VCaP (cell line): ENCODE measurements at regions not wholly inside any gene's neighbourhood (a gene's known extent, or its start where the extent isn't known, plus 50 kb on each side); places are given as distances from the start of the nearest gene placed in this dataset.
"Not testable (repeated sequence)": the region's sequence is repeated elsewhere in the genome, so short reads cannot be mapped to it uniquely, and the experiment has no call there.

ENCODE experiments used
- H3K27ac ChIP-seq: fragments of 450-650 bp; 2 replicates; pipeline ENCODE4 v1.5.1; 2017
- TF ChIP-seq, protein P1 (sequence below): fragments of 450-650 bp; conservative IDR thresholded peaks from 2 replicates; pipeline ENCODE4 v1.5.1; 2017; ENCODE audit warnings: mild to moderate bottlenecking, moderate library complexity

DNA sequence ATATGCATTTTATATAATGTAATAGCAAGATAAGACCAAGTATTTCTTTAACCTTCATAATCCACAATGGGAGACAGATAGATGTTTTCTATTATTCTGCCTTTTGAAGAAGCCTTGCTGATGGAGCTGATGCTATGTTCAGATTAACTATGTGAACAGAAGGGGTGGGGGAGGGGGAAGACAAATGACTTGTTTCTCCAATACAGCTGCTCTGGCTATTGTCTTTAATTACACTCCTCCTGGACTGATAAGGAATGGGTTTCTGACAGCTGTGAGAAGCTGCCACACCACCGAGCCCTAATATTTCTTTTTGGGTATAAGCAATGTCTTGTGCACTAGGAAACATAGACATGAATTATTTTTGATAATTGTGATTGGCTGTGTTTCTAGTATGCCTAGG is 62.0 kb downstream of the CAVIN4 start:
- H3K27ac ChIP-seq = no peak overlapping the region
- TF ChIP-seq, protein P1, sequence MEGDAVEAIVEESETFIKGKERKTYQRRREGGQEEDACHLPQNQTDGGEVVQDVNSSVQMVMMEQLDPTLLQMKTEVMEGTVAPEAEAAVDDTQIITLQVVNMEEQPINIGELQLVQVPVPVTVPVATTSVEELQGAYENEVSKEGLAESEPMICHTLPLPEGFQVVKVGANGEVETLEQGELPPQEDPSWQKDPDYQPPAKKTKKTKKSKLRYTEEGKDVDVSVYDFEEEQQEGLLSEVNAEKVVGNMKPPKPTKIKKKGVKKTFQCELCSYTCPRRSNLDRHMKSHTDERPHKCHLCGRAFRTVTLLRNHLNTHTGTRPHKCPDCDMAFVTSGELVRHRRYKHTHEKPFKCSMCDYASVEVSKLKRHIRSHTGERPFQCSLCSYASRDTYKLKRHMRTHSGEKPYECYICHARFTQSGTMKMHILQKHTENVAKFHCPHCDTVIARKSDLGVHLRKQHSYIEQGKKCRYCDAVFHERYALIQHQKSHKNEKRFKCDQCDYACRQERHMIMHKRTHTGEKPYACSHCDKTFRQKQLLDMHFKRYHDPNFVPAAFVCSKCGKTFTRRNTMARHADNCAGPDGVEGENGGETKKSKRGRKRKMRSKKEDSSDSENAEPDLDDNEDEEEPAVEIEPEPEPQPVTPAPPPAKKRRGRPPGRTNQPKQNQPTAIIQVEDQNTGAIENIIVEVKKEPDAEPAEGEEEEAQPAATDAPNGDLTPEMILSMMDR = no peak

DNA sequence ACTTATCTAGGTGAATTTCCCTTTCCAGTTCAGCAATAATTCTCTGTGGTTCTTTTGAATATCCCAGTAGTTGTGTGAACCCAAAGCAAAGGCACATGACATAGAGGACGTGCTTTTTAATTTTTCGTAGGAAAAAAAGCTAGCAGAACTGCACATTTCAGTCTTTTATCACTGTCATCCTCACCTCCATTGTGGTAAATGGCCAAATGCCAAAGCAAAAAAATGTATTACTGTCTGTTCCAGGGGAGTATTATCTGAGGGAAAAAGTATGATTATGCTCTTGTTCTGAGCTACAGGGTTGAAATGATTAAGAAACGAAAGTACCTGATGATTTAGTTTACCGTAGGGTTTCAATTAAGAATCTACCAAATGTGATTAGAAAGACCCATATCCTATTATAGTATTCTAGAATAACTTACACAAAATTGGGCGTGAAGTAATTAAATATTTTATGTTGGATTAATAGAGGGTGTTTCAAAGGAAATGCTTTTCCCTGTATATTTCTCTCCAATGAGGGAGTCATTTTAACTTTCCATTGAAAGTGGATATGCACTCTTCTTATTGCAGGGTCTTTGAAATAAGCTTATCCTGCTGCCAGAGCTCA is 62.7 kb downstream of the CAVIN4 start:
- H3K27ac ChIP-seq = no peak overlapping the region

DNA sequence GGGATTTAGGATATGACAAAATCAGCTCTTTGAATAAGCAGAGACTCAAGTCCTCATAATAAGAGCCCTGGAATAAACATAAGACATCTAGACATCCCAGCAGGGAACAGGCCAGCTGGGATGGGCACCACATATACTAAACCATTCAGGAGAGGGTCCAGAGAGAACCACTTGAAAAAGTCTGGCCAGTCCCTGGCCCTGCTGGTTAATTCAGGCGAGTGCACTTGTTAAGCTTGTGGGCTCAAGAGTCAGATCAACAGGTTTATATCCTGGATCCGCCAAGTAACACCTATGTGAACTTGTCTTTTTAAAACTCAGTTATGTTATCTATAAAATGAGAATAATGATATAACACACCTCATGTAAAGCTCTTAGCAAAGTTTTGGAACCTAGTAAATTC is 63.3 kb downstream of the CAVIN4 start:
- no peak overlapping the region for H3K27ac ChIP-seq
- TF ChIP-seq, protein P1 = no peak

More for the DNA sequence above, 62.7 kb downstream of the CAVIN4 start:
- TF ChIP-seq, protein P1 = no peak

DNA sequence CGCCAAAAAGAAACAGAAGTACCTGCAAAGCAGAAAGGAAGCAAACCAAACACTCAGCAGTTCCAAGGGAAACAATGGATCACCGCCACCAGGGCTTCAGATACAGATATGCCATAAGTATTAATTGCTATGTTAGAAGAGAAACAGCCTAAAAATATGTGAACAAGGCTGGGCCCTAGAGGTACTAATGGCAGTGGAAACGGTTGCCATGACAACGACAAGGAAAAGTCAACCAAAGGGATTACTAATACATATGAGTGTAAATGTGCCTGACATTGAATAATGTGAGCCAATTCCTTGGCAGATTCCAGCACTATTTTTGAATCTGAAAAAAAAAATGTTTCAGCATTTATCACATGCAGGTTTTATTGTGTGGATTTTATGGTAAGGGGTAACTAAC is 75.0 kb downstream of the CAVIN4 start:
- TF ChIP-seq, protein P1 = no peak
- no peak overlapping the region for H3K27ac ChIP-seq

DNA sequence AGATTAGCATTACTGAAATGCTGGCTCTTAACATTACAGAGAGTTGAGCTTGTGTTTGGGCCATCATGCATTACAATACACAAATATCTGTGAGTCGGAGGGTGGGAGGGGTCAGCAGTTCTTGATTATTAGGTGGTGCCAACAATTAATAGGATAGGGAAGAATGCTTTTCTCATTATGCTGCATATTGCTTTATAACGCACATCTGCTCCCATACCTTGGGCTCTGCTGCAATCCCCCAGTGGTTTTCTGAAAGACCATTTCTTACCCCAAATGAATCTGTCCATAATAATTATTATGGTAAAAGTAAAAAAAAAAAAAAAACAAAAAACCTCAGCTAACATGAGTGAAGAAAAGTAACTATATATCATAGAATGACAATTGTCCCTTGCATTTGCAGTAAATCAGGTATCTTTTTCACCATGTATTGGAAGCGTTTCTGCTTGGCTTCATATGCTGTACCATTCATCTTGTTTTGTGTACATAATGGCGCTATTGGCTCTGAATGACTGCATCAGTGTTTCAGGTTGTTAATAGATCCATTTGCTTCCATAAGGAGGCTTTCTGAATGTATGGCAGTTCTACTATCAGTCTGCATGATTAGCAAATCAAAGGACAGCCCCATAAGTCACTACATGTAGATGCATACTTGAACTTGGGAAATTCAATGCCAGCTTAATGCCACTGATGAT is 75.9 kb downstream of the CAVIN4 start:
- no peak overlapping the region for H3K27ac ChIP-seq
- TF ChIP-seq, protein P1 = no peak

DNA sequence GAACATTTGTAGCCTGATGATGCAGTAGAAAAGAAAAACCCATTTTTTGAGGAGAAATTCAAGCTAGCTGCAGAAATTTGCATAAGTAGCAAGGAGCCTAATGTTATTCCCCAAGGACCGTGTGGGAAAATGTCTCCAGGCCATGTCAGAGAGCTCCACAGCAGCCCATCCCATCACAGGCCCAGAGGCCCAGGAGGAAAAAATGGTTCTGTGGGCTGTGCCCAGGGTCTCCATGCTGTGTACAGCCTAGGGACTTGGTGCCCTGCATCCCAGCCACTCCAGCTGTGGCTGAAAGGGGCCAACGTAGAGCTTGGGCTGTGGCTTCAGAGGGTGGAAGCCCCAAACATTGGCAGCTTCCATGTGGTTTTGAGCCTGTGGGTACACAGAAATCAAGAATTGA is 79.0 kb downstream of the CAVIN4 start:
- not testable (repeated sequence) for H3K27ac ChIP-seq

DNA sequence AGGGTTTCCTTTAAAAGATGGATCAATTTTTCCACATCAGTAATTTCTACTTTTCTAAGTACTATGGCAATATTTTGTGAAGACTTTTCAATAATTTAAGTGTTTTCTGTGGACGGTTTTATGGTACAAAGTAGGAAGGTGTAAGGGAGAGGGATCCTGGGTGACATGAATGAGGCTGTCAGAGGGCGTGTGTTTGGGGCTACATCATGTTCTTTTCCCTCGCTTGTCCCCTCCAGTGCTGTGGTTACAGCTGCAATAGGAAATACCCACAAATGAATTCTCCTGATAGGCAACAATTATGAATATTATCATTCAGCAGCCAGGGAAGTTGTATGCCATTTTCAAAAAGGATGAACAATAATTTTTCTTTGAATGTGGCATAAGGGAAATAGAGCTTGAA is 83.8 kb downstream of the CAVIN4 start:
- TF ChIP-seq, protein P1 = no peak
- H3K27ac ChIP-seq = no peak overlapping the region

DNA sequence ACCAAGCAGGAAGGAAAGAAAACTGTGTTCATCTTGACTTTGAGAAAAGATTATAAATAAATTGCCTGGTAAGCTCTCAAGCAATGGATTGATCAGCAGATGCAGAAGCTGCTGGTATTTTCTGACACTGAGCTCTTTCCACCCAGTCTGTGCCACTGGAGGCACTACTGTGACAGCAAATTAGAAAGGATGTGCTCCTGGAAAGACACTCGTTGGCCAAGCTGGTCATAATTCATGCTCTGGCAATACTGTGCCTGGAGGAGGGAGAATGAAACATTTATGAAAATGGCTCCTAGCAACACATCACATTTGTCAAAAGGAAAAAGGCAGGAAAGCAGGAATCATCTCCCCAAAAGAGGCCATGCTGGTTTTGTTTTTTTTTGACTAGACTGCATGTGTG is 84.2 kb downstream of the CAVIN4 start:
- TF ChIP-seq, protein P1 = peak; percentile 28; the same call in 1 of the 2 replicates
- no peak overlapping the region for H3K27ac ChIP-seq
